ENCODE measurements at regions not wholly inside any gene's neighbourhood (a gene's known extent, or its start where the extent isn't known, plus 50 kb on each side); places are given as distances from the start of the nearest gene placed in this dataset.

DNA sequence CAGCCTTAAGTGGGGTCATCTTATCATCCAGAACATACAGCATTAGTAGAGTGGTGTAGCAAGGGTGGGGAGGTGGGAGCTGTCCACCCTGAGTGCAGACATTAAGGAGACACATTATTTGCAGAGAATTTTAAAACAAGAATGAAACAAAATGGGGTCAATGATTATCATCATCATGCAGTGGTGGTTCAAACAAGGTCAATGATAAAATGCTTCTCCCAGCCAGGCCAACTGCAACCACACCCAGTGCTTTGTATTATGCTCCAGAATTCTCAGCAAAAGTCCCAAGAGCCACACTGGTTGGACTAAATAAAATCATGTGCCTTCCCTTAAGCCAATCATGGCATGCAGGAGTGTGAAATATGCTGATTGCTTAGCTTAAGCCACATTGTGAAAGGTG, 96.7 kb upstream of the FHIT start:
- TF ChIP-seq, protein P1, sequence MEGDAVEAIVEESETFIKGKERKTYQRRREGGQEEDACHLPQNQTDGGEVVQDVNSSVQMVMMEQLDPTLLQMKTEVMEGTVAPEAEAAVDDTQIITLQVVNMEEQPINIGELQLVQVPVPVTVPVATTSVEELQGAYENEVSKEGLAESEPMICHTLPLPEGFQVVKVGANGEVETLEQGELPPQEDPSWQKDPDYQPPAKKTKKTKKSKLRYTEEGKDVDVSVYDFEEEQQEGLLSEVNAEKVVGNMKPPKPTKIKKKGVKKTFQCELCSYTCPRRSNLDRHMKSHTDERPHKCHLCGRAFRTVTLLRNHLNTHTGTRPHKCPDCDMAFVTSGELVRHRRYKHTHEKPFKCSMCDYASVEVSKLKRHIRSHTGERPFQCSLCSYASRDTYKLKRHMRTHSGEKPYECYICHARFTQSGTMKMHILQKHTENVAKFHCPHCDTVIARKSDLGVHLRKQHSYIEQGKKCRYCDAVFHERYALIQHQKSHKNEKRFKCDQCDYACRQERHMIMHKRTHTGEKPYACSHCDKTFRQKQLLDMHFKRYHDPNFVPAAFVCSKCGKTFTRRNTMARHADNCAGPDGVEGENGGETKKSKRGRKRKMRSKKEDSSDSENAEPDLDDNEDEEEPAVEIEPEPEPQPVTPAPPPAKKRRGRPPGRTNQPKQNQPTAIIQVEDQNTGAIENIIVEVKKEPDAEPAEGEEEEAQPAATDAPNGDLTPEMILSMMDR (IDR thresholded peaks at IDR 0.05) = no peak
- no peak for TF ChIP-seq POLR2AphosphoS5 (IDR thresholded peaks at IDR 0.05)
